GM13977 (cell line): ENCODE measurements at regions not wholly inside any gene's neighbourhood (a gene's known extent, or its start where the extent isn't known, plus 50 kb on each side); places are given as distances from the start of the nearest gene placed in this dataset.

Experiments
- DNase-seq: peaks from one replicate; pipeline ENCODE4 v3.0.0; 2012; ENCODE audit warnings: low spot score
- CTCF ChIP-seq: IDR thresholded peaks from 2 replicates; pipeline ENCODE4 v1.5.1; 2012; ENCODE audit warnings: mild to moderate bottlenecking, control low read depth; ENCODE audit not compliant: insufficient read depth; ENCODE audit errors: extremely low read depth, missing control alignments
- in situ Hi-C: fragments of 300-500 bp; cut with MboI; formaldehyde crosslinking; loops from one replicate; pipeline ENCODE4 v1.12.0; 2022; ENCODE audit warnings: low sequenced_read_pairs, low pct_unique_long_range_greater_than_20kb, mixed read lengths, inconsistent platforms; ENCODE audit not compliant: unreplicated experiment

DNA sequence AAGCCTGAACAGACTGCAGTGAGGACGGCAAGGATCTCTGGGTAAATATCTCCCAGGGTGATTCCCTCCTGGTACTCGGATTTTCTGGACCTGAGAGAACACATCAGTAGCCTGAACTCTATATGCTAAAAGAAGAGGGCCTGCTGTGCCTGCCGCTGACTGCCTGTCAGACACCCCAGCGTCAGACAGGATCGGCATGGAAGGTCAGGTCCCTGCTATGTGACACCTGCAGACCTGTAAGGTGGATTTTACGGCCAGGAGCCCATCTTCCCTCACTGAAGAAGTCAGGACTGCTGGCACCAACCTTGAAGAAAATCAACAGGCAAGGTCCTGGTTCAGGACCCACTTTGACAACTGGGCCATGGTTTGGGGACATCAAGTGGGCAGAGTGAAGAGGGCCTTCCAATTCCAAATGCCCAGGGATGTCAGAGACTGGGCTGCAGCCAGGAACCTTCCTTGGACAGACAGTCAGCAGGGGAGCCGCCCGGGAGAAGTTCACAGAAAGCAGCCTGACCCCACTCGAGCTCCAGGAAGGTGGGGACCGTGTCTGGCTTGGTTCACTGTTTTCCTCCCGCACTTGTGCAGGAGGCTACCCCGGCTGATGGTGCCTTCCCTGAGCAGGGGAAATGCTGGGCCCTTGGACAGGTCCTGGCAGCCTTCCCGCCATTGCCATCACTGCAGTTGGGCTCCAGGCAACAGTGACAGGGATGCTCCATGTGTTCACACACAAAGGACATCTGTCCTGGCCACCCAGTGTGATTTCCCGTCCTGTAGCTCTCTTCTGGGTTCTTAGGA is 91.8 kb upstream of the LANCL2 start:
- in situ Hi-C loops: no loop called here
- no peak for TF ChIP-seq CTCF
- DNase-seq: no peak

DNA sequence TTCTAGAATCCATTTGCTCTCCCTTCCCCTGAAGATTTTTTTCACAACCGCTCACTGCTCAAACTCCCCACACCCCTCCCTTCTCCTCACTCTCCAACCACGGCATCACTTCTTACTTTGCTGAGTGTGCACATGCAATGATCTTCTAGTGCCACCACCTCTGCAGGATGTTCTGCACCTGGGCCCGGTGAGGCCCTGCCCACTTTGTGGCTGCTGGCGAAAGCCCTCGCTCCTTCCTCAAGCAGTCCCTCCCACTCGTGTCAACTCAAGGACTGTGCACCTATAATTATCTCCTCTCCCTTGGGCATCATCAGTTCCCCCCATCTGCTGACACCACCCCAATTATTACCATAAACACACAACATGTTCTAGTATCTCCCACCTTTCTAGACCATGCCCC is 91.0 kb upstream of the LANCL2 start:
- in situ Hi-C loops: no loop called here
- DNase-seq: no peak
- no peak for TF ChIP-seq CTCF

DNA sequence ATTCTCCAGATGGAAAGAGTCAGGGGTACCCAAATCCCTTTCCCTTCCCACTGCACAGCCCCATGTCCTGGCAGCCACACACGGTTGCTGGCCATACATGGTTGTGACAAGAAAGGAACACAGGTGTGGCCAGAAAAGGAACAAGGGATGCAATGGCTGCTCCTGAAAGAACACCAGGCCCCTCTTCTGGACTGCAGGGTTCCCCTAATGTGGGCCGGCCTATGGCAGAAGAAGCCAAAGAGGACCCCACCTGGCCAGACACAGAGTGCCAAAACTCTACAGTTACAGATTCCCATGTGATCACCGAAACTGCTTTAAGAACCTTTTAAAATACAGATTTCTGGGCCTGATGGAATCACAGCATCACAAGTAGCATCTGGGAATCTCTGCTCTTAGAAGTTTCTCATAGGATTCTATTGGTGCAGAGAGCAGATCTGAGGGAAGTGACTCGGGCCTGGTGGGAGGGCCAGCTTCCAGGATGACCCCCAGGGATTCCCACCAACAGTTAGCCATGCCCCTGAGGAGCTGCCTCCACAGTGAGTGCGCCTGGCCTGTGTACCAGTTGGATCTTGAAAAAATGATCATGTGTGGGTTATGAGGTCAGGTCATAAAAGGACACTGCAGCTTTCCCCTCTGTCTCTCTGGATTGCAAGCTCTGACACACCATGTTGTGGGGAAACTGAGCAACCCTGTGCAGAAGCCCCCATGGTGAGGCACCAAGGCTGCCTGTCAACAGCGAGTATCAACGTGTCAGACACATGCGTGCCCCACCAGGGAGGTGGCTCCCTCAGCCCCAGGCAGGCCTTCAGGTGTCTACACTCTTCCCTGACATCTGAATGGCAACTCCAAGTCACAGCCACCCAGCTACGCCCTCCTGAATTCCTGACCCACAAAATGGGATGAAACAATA is 89.6 kb upstream of the LANCL2 start:
- no peak for TF ChIP-seq CTCF
- in situ Hi-C loops: loop anchor here (25.0 kb wide), 1 partner anchor 312 kb away; no protein-coding TSS in a partner anchor

DNA sequence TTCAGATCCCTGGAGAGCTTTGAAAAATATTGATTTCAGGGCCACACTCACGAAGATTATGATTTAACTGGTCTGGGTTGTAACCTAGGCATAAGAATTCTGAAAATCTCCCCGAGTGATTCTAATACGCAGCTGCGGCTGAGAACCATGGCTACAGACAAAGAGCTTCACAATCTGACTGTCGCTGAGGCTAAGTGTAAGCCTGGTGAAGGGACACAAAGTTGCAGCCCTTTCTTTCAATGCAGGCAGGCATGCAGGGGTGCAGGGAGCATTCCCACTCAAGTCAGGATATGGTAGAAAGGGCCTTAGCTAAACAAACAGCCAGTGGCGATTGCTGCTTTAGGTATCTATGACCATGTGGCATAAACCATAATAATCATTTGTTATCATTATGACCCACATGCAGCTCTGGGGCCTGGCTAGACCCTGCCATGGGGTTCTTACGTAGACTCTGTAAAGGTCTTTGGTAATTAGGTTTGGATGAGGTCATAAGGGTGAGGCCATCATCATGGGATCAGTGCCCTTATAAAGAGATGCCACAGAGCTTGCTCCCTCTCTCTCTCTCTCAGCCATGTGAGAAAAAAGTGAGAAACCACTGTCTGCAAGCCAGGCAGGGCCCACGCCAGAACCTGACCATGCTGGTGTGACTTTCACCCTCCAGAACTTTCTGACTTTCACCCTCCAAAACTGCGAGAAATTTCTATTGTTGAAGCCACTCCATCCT is 88.4 kb upstream of the LANCL2 start:
- TF ChIP-seq CTCF: no peak
- in situ Hi-C loops: loop anchor here (25.0 kb wide), 1 partner anchor 311 kb away; no protein-coding TSS in a partner anchor
- no peak for DNase-seq

More for the DNA sequence above, 89.6 kb upstream of the LANCL2 start:
- no peak for DNase-seq

GRCh38 chr7:55277916-55278315 is 87.2 kb upstream of the LANCL2 start:
- no peak for TF ChIP-seq CTCF
- no peak for DNase-seq
- in situ Hi-C loops: loop anchor here (25.0 kb wide), 1 partner anchor 309 kb away; no protein-coding TSS in a partner anchor

DNA sequence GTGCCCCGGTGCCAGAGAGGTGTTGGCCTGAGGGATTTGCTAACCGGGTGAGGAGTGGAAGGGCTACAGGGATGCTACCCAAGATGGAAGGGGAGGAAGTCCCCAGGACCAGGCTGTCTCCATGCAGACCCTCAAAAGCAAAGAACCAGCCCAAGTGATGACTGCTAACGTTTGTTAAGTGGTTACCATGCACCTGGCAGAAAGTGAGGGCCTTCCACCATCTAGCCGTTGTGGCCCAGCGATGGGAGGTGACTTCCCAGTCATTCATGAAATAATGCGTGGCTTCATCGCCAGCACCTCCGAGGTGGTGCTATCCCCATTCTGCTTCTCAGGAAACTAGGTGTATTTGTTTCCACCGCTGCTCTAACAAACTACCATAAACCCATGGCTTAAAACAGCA is 86.8 kb upstream of the LANCL2 start:
- in situ Hi-C loops: loop anchor here (25.0 kb wide), 1 partner anchor 309 kb away; no protein-coding TSS in a partner anchor
- DNase-seq: no peak
- no peak for TF ChIP-seq CTCF
